GM23338 (cell line): ENCODE measurements at regions not wholly inside any gene's neighbourhood (a gene's known extent, or its start where the extent isn't known, plus 50 kb on each side); places are given as distances from the start of the nearest gene placed in this dataset.

Experiments
- CREB1 ChIP-seq: fragments of 250-450 bp; sonication (Bioruptor Pico); IDR thresholded peaks from 2 replicates; pipeline ENCODE4 v1.5.0; 2020; ENCODE audit warnings: low read depth, mild to moderate bottlenecking, moderate library complexity
- EZH2 ChIP-seq: fragments of 200-600 bp; sonication (generic); IDR thresholded peaks from one replicate; pipeline ENCODE4 v1.8.0; 2017; ENCODE audit warnings: antibody characterized with exemption, mild to moderate bottlenecking, low read depth; ENCODE audit not compliant: unreplicated experiment
- JUNB ChIP-seq: IDR thresholded peaks from one replicate; pipeline ENCODE4 v1.6.1; 2016; ENCODE audit warnings: antibody characterized with exemption; ENCODE audit not compliant: unreplicated experiment
- POLR2AphosphoS5 ChIP-seq: IDR thresholded peaks from 2 replicates; pipeline ENCODE4 v1.6.1; 2016; ENCODE audit warnings: antibody characterized with exemption, low read depth
- REST ChIP-seq: IDR thresholded peaks from one replicate; pipeline ENCODE4 v1.6.1; 2018; ENCODE audit warnings: antibody characterized with exemption; ENCODE audit not compliant: unreplicated experiment
- TF ChIP-seq, protein P1 (sequence below), 2 experiments: fragments of 200-600 bp in 1 of 2; sonication (generic) in 1 of 2; conservative IDR thresholded peaks; 2 replicates each; pipeline versions ENCODE4 v1.5.1 to v1.6.1; 2016 to 2017; ENCODE audit warnings: antibody characterized with exemption in 2 of 2, low read depth in 2 of 2, mild to moderate bottlenecking in 2 of 2, moderate library complexity in 1 of 2

- TF ChIP-seq, protein P1, sequence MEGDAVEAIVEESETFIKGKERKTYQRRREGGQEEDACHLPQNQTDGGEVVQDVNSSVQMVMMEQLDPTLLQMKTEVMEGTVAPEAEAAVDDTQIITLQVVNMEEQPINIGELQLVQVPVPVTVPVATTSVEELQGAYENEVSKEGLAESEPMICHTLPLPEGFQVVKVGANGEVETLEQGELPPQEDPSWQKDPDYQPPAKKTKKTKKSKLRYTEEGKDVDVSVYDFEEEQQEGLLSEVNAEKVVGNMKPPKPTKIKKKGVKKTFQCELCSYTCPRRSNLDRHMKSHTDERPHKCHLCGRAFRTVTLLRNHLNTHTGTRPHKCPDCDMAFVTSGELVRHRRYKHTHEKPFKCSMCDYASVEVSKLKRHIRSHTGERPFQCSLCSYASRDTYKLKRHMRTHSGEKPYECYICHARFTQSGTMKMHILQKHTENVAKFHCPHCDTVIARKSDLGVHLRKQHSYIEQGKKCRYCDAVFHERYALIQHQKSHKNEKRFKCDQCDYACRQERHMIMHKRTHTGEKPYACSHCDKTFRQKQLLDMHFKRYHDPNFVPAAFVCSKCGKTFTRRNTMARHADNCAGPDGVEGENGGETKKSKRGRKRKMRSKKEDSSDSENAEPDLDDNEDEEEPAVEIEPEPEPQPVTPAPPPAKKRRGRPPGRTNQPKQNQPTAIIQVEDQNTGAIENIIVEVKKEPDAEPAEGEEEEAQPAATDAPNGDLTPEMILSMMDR (conservative IDR thresholded peaks at IDR 0.05; ENCODE audit: low read depth in 2 of 2): no peak
- TF ChIP-seq POLR2AphosphoS5 (no peak; the same call in 1 of the 2 replicates), JUNB (no peak), EZH2 (no peak), CREB1 (CRISPR knock-in tag) (no peak), REST (no peak)
Measured at GRCh38 chr7:149686449-149686848, 86.9 kb downstream of the ZNF467 start.
